ENCODE measurements at regions not wholly inside any gene's neighbourhood (a gene's known extent, or its start where the extent isn't known, plus 50 kb on each side); places are given as distances from the start of the nearest gene placed in this dataset.

GRCh38 chr6:113457198-113457597 lies 399.9 kb upstream of the MARCKS start:
- DNase-seq (ENCODE audit: low read depth in 4 of 4, low spot score in 3 of 4): no peak

GRCh38 chr6:113457751-113458150 lies 399.4 kb upstream of the MARCKS start:
- no peak for DNase-seq (ENCODE audit: low read depth in 4 of 4, low spot score in 3 of 4)

GRCh38 chr6:113458368-113459010 lies 398.7 kb upstream of the MARCKS start:
- DNase-seq (ENCODE audit: low read depth in 4 of 4, low spot score in 3 of 4): no peak

- DNase-seq (ENCODE audit: low read depth in 4 of 4, low spot score in 3 of 4): no peak
These were observed 395.8 kb upstream of the MARCKS start for GRCh38 chr6:113461153-113461932.

- no peak for DNase-seq (ENCODE audit: low read depth in 4 of 4, low spot score in 3 of 4)
These were observed 392.6 kb upstream of the MARCKS start for GRCh38 chr6:113464536-113464935.

- no peak for DNase-seq (ENCODE audit: low read depth in 4 of 4, low spot score in 3 of 4)
These were observed 392.2 kb upstream of the MARCKS start for GRCh38 chr6:113464960-113465359.

- no peak for DNase-seq (ENCODE audit: low read depth in 4 of 4, low spot score in 3 of 4)
These were observed 390.6 kb upstream of the MARCKS start for GRCh38 chr6:113466526-113466925.

- no peak for DNase-seq (ENCODE audit: low read depth in 4 of 4, low spot score in 3 of 4)
These were observed 381.8 kb upstream of the MARCKS start for GRCh38 chr6:113475392-113475791.

GRCh38 chr6:113476937-113477839 lies 380.0 kb upstream of the MARCKS start:
- DNase-seq (ENCODE audit: low read depth in 4 of 4, low spot score in 3 of 4): no peak

GRCh38 chr6:113480616-113481015 lies 376.5 kb upstream of the MARCKS start:
- DNase-seq (ENCODE audit: low read depth in 4 of 4, low spot score in 3 of 4): no peak

- no peak for DNase-seq (ENCODE audit: low read depth in 4 of 4, low spot score in 3 of 4)
These were observed 375.7 kb upstream of the MARCKS start for GRCh38 chr6:113481458-113481857.

- DNase-seq (ENCODE audit: low read depth in 4 of 4, low spot score in 3 of 4): no peak
These were observed 375.2 kb upstream of the MARCKS start for GRCh38 chr6:113481910-113482309.

- DNase-seq (ENCODE audit: low read depth in 4 of 4, low spot score in 3 of 4): no peak
These were observed 374.4 kb upstream of the MARCKS start for GRCh38 chr6:113482771-113483170.

GRCh38 chr6:113486199-113486598 lies 370.9 kb upstream of the MARCKS start:
- no peak for DNase-seq (ENCODE audit: low read depth in 4 of 4, low spot score in 3 of 4)

GRCh38 chr6:113487489-113488058 lies 369.6 kb upstream of the MARCKS start:
- DNase-seq (ENCODE audit: low read depth in 4 of 4, low spot score in 3 of 4): no peak

- no peak for DNase-seq (ENCODE audit: low read depth in 4 of 4, low spot score in 3 of 4)
These were observed 369.1 kb upstream of the MARCKS start for GRCh38 chr6:113488061-113488460.

GRCh38 chr6:113488812-113489685 lies 368.1 kb upstream of the MARCKS start:
- no peak for DNase-seq (ENCODE audit: low read depth in 4 of 4, low spot score in 3 of 4)

- no peak for DNase-seq (ENCODE audit: low read depth in 4 of 4, low spot score in 3 of 4)
These were observed 367.0 kb upstream of the MARCKS start for GRCh38 chr6:113489952-113490746.

- no peak for DNase-seq (ENCODE audit: low read depth in 4 of 4, low spot score in 3 of 4)
These were observed 365.8 kb upstream of the MARCKS start for GRCh38 chr6:113491376-113491775.

Data from right renal pelvis (tissue), 4 donors.